Mucosa of descending colon (tissue), 3 donors: ENCODE measurements at regions not wholly inside any gene's neighbourhood (a gene's known extent, or its start where the extent isn't known, plus 50 kb on each side); places are given as distances from the start of the nearest gene placed in this dataset.
"Not testable (repeated sequence)": the region's sequence is repeated elsewhere in the genome, so short reads cannot be mapped to it uniquely, and the experiment has no call there.

Experiments used
- ATAC-seq: fragments of 200-7000 bp; cut with Tn5 transposase; one replicate; pipeline ENCODE4 v1.9.1; 2020; ENCODE audit warnings: mild to moderate bottlenecking, moderate library complexity
- DNase-seq, 3 donors: peaks; one replicate each; pipeline ENCODE4 v3.0.0-alpha.2; 2020
- H3K36me3 ChIP-seq: fragments of 200-600 bp; one replicate; pipeline ENCODE4 v1.8.0; 2021; ENCODE audit warnings: low read depth, mild to moderate bottlenecking
- H3K4me1 ChIP-seq: fragments of 200-600 bp; one replicate; pipeline ENCODE4 v1.8.0; 2021; ENCODE audit warnings: low read depth, mild to moderate bottlenecking
- H3K4me3 ChIP-seq: fragments of 200-600 bp; one replicate; pipeline ENCODE4 v1.8.0; 2021; ENCODE audit warnings: mild to moderate bottlenecking
- H3K9me3 ChIP-seq: fragments of 200-600 bp; one replicate; pipeline ENCODE4 v1.8.0; 2021; ENCODE audit warnings: mild to moderate bottlenecking
- CTCF ChIP-seq: fragments of 200-600 bp; IDR thresholded peaks from one replicate; pipeline ENCODE4 v1.8.0; 2022; ENCODE audit warnings: antibody characterized with exemption, mild to moderate bottlenecking
- intact Hi-C, 2 donors: fragments of 100-400 bp; cut with DNase I in 1 of 2; cut with micrococcal nuclease in 1 of 2; formaldehyde crosslinking; loops; one replicate each; pipeline versions ENCODE4 v1.11.0 to v1.11.1; 2022; cut with DNase I, micrococcal nuclease
- donor health status: DM: no; HTN: no; CAD: no; lungs with moderate emphysema.
- donor health status: DM: no; HTN: no; CAD: no.
- donor health status: DM: no; HTN: yes; CAD: no.

DNA sequence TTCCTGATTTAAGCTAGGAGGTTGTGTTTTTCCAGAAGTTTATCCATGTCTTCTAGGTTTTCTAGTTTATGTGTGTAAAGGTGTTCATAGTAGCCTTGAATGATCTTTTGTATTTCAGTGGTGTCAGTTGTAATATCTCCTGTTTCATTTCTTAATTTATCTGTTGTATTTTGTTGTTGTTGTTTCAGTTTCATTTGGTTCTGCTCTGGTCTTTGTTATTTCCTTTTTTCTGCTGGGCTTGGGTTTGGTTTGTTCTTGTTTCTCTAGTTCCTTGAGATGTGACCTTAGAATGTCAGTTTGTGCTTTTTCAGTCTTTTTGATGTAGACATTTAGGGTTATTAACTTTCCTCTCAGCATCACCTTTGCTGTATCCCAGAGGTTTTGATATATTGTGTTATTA, 62.8 kb downstream of the SCP2D1 start:
- ATAC-seq, intact Hi-C loops, H3K4me3 ChIP-seq, H3K36me3 ChIP-seq, H3K9me3 ChIP-seq, H3K4me1 ChIP-seq, DNase-seq: not testable (repeated sequence)

DNA sequence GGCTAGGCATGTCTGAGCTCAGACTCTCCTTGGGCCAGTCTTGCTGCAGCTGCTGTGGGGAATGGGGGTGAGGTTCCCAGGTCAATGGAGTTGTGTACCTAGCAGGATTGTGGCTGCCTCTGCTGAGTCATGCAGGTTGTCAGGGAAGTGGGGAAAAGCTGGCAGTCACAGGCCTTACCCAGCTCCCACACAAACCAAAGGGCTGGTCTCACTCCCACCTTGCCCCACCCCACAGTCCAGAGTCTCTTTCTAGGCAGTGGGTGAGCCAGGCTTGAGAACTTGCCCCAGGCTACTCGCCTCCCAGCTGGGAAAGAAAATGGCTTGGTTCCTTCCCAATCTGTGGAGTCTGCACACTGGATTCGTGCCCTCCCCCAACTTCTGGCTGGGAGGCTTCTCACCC, 65.7 kb downstream of the SCP2D1 start:
- DNase-seq (no peak), ATAC-seq (no peak)
- no peaks in the 10 kb centered on the region for H3K4me1 ChIP-seq
- no peaks in the 10 kb centered on the region for H3K9me3 ChIP-seq
- no peak for TF ChIP-seq CTCF
- no peaks in the 10 kb centered on the region for H3K36me3 ChIP-seq
- no peak overlapping the region for H3K4me3 ChIP-seq
- intact Hi-C loops = no loop called here

- no peak for TF ChIP-seq CTCF
- no peaks in the 10 kb centered on the region for H3K4me1 ChIP-seq
- ATAC-seq (no peak), DNase-seq (no peak)
- no peak overlapping the region for H3K4me3 ChIP-seq
- no peaks in the 10 kb centered on the region for H3K9me3 ChIP-seq
- no peaks in the 10 kb centered on the region for H3K36me3 ChIP-seq
- intact Hi-C loops = no loop called here
These were observed 73.2 kb downstream of the SCP2D1 start for GRCh38 chr20:18886756-18887155.

DNA sequence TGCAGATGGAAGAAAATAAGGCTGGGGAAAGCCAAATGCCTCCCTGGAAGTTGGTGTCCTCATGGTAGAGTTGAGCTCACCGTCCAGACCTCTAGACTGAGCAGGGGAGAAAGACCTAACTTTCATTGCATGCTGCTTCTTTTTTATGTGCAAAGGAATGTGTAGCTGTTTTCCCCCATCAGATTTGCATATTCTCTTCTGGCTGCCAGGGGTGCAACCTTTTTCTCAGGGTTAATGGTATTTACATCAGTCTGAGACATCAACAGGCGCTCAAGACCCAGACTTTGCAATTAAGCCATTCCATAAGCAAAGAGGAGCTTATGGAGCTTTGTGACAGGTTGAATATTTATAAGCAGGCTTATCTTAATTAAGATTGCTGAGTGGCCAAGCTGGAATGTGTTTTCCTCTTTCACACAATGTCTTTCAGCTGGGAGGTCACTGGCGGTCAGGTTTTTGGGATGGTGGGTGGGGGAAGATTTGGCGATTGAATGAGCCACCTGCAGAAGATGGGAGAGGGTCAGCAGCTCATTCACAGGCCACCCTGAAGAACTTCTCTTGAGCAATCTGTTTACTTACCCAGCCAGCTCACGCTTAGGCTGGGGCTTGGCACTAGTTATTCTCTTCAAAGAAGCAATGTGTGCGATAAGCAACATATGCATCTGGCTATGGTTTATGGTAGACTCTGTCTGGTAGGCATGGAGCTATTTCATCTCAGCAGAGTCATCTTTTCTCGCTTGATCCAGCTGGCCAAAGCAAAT, 88.6 kb downstream of the SCP2D1 start:
- H3K4me1 ChIP-seq = no peaks in the 10 kb centered on the region
- ATAC-seq (no peak), DNase-seq (no peak)
- no peaks in the 10 kb centered on the region for H3K36me3 ChIP-seq
- intact Hi-C loops = no loop called here
- TF ChIP-seq CTCF = no peak
- H3K9me3 ChIP-seq = no peaks in the 10 kb centered on the region
- H3K4me3 ChIP-seq = no peak overlapping the region

DNA sequence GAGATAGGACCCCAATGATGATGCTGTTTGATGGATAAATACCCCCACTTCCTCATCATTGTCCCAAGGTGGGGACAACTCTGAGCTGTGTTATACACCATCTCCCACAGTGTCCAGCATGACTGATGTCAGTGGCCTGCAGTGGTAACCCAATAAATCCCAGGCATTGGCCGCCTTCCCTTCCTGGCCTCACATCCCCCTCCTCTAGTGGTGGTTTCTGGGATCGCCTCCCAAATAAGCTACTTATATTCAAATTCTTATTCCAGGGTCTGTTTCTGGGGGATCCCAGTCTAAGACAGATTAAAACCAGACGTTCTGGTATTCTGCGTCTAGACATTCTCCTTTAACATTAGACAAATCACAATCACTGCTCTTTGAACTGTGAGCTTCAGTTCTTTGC, 90.6 kb downstream of the SCP2D1 start:
- Histone ChIP-seq H3K4me1 (no peaks in the 10 kb centered on the region), H3K36me3 (no peaks in the 10 kb centered on the region), H3K4me3 (no peak overlapping the region), H3K9me3 (no peaks in the 10 kb centered on the region)
- no peak for TF ChIP-seq CTCF
- intact Hi-C loops = no loop called here
- no peak for DNase-seq
- ATAC-seq = no peak

GRCh38 chr20:18904624-18905023, 91.0 kb downstream of the SCP2D1 start:
- DNase-seq = peak in 1 of 3 donors; percentile 36
- peak; percentile 37 for ATAC-seq
- Histone ChIP-seq H3K36me3 (no peaks in the 10 kb centered on the region), H3K4me3 (no peak overlapping the region), H3K4me1 (no peaks in the 10 kb centered on the region), H3K9me3 (no peaks in the 10 kb centered on the region)
- TF ChIP-seq CTCF = no peak
- intact Hi-C loops = no loop called here
